Keratinocyte (primary cell): ENCODE measurements at regions not wholly inside any gene's neighbourhood (a gene's known extent, or its start where the extent isn't known, plus 50 kb on each side); places are given as distances from the start of the nearest gene placed in this dataset.

ENCODE experiments used
- DNase-seq: peaks from one replicate; pipeline ENCODE4 v3.0.0-alpha.2; 2011; ENCODE audit warnings: low read depth, missing footprints, low spot score
- FAIRE-seq: peaks from 2 replicates; lab custom pipeline; 2011; peaks lifted over from hg19 to GRCh38; lab: Jason Lieb, UNC
- H2AFZ ChIP-seq: 2 replicates; pipeline ENCODE4 v1.6.0; 2012; ENCODE audit warnings: low read length, control low read depth, inconsistent platforms; ENCODE audit not compliant: control insufficient read depth
- H3K27ac ChIP-seq: 2 replicates; pipeline ENCODE4 v1.5.1; 2011; ENCODE audit warnings: low read length; ENCODE audit not compliant: control insufficient read depth, insufficient read depth
- H3K27me3 ChIP-seq: 3 replicates; pipeline ENCODE4 v1.6.0; 2011; ENCODE audit warnings: low read length; ENCODE audit not compliant: control insufficient read depth, insufficient read depth; ENCODE audit errors: extremely low read depth
- H3K36me3 ChIP-seq, 2 experiments: 2 replicates in 1 of 2; 3 replicates in 1 of 2; pipeline ENCODE4 v1.5.1; 2011; ENCODE audit warnings: low read length in 2 of 2, mild to moderate bottlenecking in 1 of 2; ENCODE audit not compliant: control insufficient read depth in 2 of 2, insufficient read depth in 2 of 2; ENCODE audit errors: extremely low read depth in 1 of 2
- H3K4me1 ChIP-seq: 3 replicates; pipeline ENCODE4 v1.5.1; 2011; ENCODE audit warnings: low read length; ENCODE audit not compliant: control insufficient read depth, insufficient read depth; ENCODE audit errors: extremely low read depth
- H3K4me2 ChIP-seq: 3 replicates; pipeline ENCODE4 v1.6.0; 2011; ENCODE audit warnings: low read depth, low read length; ENCODE audit not compliant: control insufficient read depth, insufficient read depth; ENCODE audit errors: extremely low read depth
- H3K4me3 ChIP-seq, 3 experiments: fragments of 200-600 bp in 1 of 3; sonication (generic) in 1 of 3; 2 replicates in 2 of 3; 3 replicates in 1 of 3; pipeline ENCODE4 v1.5.1; 2011 to 2016; ENCODE audit warnings: low read length in 3 of 3, mild to moderate bottlenecking in 3 of 3, control low read depth in 2 of 3, inconsistent platforms in 1 of 3, low read depth in 1 of 3, mixed read lengths in 1 of 3, mixed run types in 1 of 3, moderate library complexity in 1 of 3; ENCODE audit not compliant: control insufficient read depth in 2 of 3, insufficient read depth in 2 of 3; ENCODE audit errors: extremely low read depth in 1 of 3
- H3K79me2 ChIP-seq: 2 replicates; pipeline ENCODE4 v1.6.0; 2012; ENCODE audit warnings: low read length; ENCODE audit not compliant: control insufficient read depth, insufficient read depth
- H3K9ac ChIP-seq: 3 replicates; pipeline ENCODE4 v1.6.0; 2011; ENCODE audit warnings: low read length; ENCODE audit not compliant: control insufficient read depth, insufficient read depth; ENCODE audit errors: extremely low read depth
- H3K9me1 ChIP-seq: 3 replicates; pipeline ENCODE4 v1.6.0; 2011; ENCODE audit warnings: low read length; ENCODE audit not compliant: control insufficient read depth, insufficient read depth; ENCODE audit errors: extremely low read depth
- H3K9me3 ChIP-seq: 2 replicates; pipeline ENCODE4 v1.5.1; 2012; ENCODE audit warnings: low read depth, low read length; ENCODE audit not compliant: control insufficient read depth
- H4K20me1 ChIP-seq: 3 replicates; pipeline ENCODE4 v1.6.0; 2011; ENCODE audit warnings: low read length; ENCODE audit not compliant: control insufficient read depth, insufficient read depth; ENCODE audit errors: extremely low read depth
- CTCF ChIP-seq, 3 experiments: IDR thresholded peaks in 1 of 3; conservative IDR thresholded peaks in 1 of 3; optimal IDR thresholded peaks in 1 of 3; 2 replicates in 2 of 3; 3 replicates in 1 of 3; pipeline versions ENCODE3 to v1.5.1; 2011; ENCODE audit warnings: low read length in 3 of 3, mild to moderate bottlenecking in 3 of 3, moderate library complexity in 2 of 3, control low read depth in 1 of 3, inconsistent platforms in 1 of 3; ENCODE audit not compliant: insufficient read depth in 2 of 3; ENCODE audit errors: extremely low read depth in 1 of 3
- EZH2 ChIP-seq: IDR thresholded peaks from one replicate; pipeline ENCODE4 v1.6.1; 2012; ENCODE audit warnings: inconsistent platforms, mild to moderate bottlenecking, low read length, moderate library complexity
- dilution Hi-C: fragments of 300-500 bp; cut with MboI; formaldehyde crosslinking; loops from one replicate; pipeline ENCODE4 v1.7.0; 2020; ENCODE audit warnings: low sequenced_read_pairs; ENCODE audit not compliant: extremely low pct_ligation_motif_present

GRCh38 chr7:18306696-18307095 is 188.9 kb upstream of the HDAC9 start:
- Histone ChIP-seq H3K9me1 (no peaks in the 10 kb centered on the region), H3K4me2 (no peak overlapping the region), H3K4me3 (no peak overlapping the region), H3K79me2 (no peaks in the 10 kb centered on the region), H3K4me1 (no peaks in the 10 kb centered on the region), H4K20me1 (no peaks in the 10 kb centered on the region), H2AFZ (no peak overlapping the region), H3K27me3 (no peaks in the 10 kb centered on the region), H3K9ac (no peak overlapping the region), H3K27ac (no peak overlapping the region), H3K36me3 (no peaks in the 10 kb centered on the region), H3K9me3 (no peaks in the 10 kb centered on the region)
- TF ChIP-seq EZH2 (no peak), CTCF (optimal IDR thresholded peaks at IDR 0.05 in 1 of 3, IDR thresholded peaks at IDR 0.05 in 1 of 3, conservative IDR thresholded peaks at IDR 0.05 in 1 of 3; ENCODE audit: extremely low read depth in 1 of 3, insufficient read depth in 2 of 3, low read length in 3 of 3) (no peak)
- no peak for FAIRE-seq
- dilution Hi-C loops = no loop called here
- DNase-seq = no peak

- TF ChIP-seq CTCF (optimal IDR thresholded peaks at IDR 0.05 in 1 of 3, IDR thresholded peaks at IDR 0.05 in 1 of 3, conservative IDR thresholded peaks at IDR 0.05 in 1 of 3; ENCODE audit: extremely low read depth in 1 of 3, insufficient read depth in 2 of 3, low read length in 3 of 3) (no peak), EZH2 (no peak)
- H3K27me3 ChIP-seq = no peaks in the 10 kb centered on the region
- H4K20me1 ChIP-seq = no peaks in the 10 kb centered on the region
- DNase-seq (no peak), FAIRE-seq (no peak)
- H3K9me3 ChIP-seq = no peaks in the 10 kb centered on the region
- H3K36me3 ChIP-seq = no peaks in the 10 kb centered on the region
- dilution Hi-C loops = no loop called here
- H3K9ac ChIP-seq = no peak overlapping the region
- H3K9me1 ChIP-seq = no peaks in the 10 kb centered on the region
- H3K4me1 ChIP-seq = no peaks in the 10 kb centered on the region
- no peaks in the 10 kb centered on the region for H3K79me2 ChIP-seq
- no peak overlapping the region for H3K27ac ChIP-seq
- H2AFZ ChIP-seq = no peak overlapping the region
- no peak overlapping the region for H3K4me2 ChIP-seq
- H3K4me3 ChIP-seq = no peak overlapping the region
These were observed 186.6 kb upstream of the HDAC9 start for GRCh38 chr7:18308938-18309337.
